Adrenal gland (tissue), 9 donors: ENCODE measurements at regions not wholly inside any gene's neighbourhood (a gene's known extent, or its start where the extent isn't known, plus 50 kb on each side); places are given as distances from the start of the nearest gene placed in this dataset.
A peak's percentile ranks its signal among the peaks of the same experiment; 100 is the strongest.

Experiments
- DNase-seq, 7 donors: peaks; one replicate each; pipeline ENCODE4 v3.0.0-alpha.2; 2019 to 2020
- H3K27ac ChIP-seq, 5 donors: fragments of 200-600 bp; sonication (generic) in 4 of 5; 1 replicate in 3 of 5; 2 replicates in 2 of 5; pipeline versions ENCODE4 v1.5.1 to v1.8.0; 2016 to 2020; ENCODE audit warnings: mild to moderate bottlenecking in 1 of 5
- H3K27me3 ChIP-seq: fragments of 200-600 bp; 2 replicates; pipeline ENCODE4 v1.8.0; 2021
- H3K36me3 ChIP-seq, 2 donors: fragments of 200-600 bp; replicated peaks in 1 of 2; 1 replicate in 1 of 2; 2 replicates in 1 of 2; pipeline versions ENCODE4 v1.5.1 to v1.8.0; 2018 to 2022
- H3K4me1 ChIP-seq, 2 donors: fragments of 200-600 bp; replicated peaks in 1 of 2; 1 replicate in 1 of 2; 2 replicates in 1 of 2; pipeline versions ENCODE4 v1.5.1 to v1.8.0; 2018 to 2021
- H3K4me3 ChIP-seq, 4 donors: fragments of 200-600 bp; sonication (generic) in 3 of 4; one replicate each; pipeline ENCODE4 v1.5.1; 2016 to 2018
- H3K9me3 ChIP-seq, 3 donors: fragments of 200-600 bp; sonication (generic) in 1 of 3; replicated peaks in 1 of 3; 1 replicate in 2 of 3; 2 replicates in 1 of 3; pipeline versions ENCODE4 v1.5.1 to v1.8.0; 2016 to 2021
- CTCF ChIP-seq, 6 experiments: fragments of 450-650 bp in 4 of 6; fragments of 200-600 bp in 2 of 6; sonication (generic) in 1 of 6; IDR thresholded peaks; 1 replicate in 5 of 6; 2 replicates in 1 of 6; pipeline versions ENCODE4 v1.5.1 to v1.8.0; 2016 to 2021; ENCODE audit warnings: antibody characterized with exemption in 6 of 6, mild to moderate bottlenecking in 2 of 6, moderate library complexity in 1 of 6
- POLR2A ChIP-seq, 2 donors: fragments of 450-650 bp; IDR thresholded peaks; one replicate each; pipeline ENCODE4 v1.6.1; 2017; ENCODE audit warnings: antibody characterized with exemption in 2 of 2, mild to moderate bottlenecking in 2 of 2, moderate library complexity in 1 of 2
- WGBS, 4 donors: extraction: QIAGEN DNeasy Blood & Tissue Kit in 2 of 4; methylation state at CpG; one replicate each; pipeline versions ENCODE4 v1.1.5 to v1.1.7; 2013 to 2017; 5-methylcytosine and 5-hydroxymethylcytosine counted together
- intact Hi-C, 2 donors: fragments of 100-400 bp; cut with DNase I; formaldehyde crosslinking; loops; one replicate each; pipeline versions ENCODE4 v1.14.1 to v1.15.0; 2022 to 2023
- donor health status: healthy with polysubstance abuse.
- donor health status: Bipolar disorder and iron deficiency.
- donor health status: DM: yes; HTN: yes; CAD: no.
- donor health status: DM: no; HTN: no; CAD: no.
- donor health status: DM: no; HTN: no; CAD: no.

GRCh38 chr15:100705841-100706240 is 103.5 kb downstream of the ASB7 start:
- intact Hi-C loops, result no loop called here
- TF ChIP-seq CTCF (IDR thresholded peaks at IDR 0.05) (no peak), POLR2A (IDR thresholded peaks at IDR 0.05) (no peak)
- H3K4me3 ChIP-seq, result no peak overlapping the region
- no peaks in the 10 kb centered on the region for H3K36me3 ChIP-seq
- 86 to 90% (median 87%) methylated on average over 8 to 11 of the region's 11 CpGs for WGBS, 4 donors
- H3K4me1 ChIP-seq, result no peaks in the 10 kb centered on the region
- no peak for DNase-seq
- no peaks in the 10 kb centered on the region for H3K9me3 ChIP-seq
- H3K27me3 ChIP-seq, result peaks cover 3% of the 10 kb centered on the region
- H3K27ac ChIP-seq, result no peak overlapping the region

GRCh38 chr15:100707229-100707628 is 104.8 kb downstream of the ASB7 start:
- H3K4me1 ChIP-seq, result no peaks in the 10 kb centered on the region
- H3K36me3 ChIP-seq, result no peaks in the 10 kb centered on the region
- H3K4me3 ChIP-seq, result no peak overlapping the region
- no peaks in the 10 kb centered on the region for H3K9me3 ChIP-seq
- WGBS, 4 donors, result 55 to 76% (median 71%) methylated on average over 4 of the region's 4 CpGs
- H3K27me3 ChIP-seq, result no peaks in the 10 kb centered on the region
- intact Hi-C loops, result no loop called here
- TF ChIP-seq POLR2A (IDR thresholded peaks at IDR 0.05) (no peak), CTCF (IDR thresholded peaks at IDR 0.05) (no peak)
- H3K27ac ChIP-seq, result no peak overlapping the region
- no peak for DNase-seq

GRCh38 chr15:100708916-100709315 is 106.5 kb downstream of the ASB7 start:
- TF ChIP-seq CTCF (IDR thresholded peaks at IDR 0.05), result no peak
- no peak for TF ChIP-seq POLR2A (IDR thresholded peaks at IDR 0.05)

GRCh38 chr15:100710222-100710621 is 107.8 kb downstream of the ASB7 start:
- H3K4me3 ChIP-seq, result no peak overlapping the region
- H3K36me3 ChIP-seq, result no peaks in the 10 kb centered on the region
- 47 to 50% (median 50%) methylated on average over 2 of the region's 2 CpGs for WGBS, 4 donors
- TF ChIP-seq POLR2A (IDR thresholded peaks at IDR 0.05), result no peak
- TF ChIP-seq CTCF (IDR thresholded peaks at IDR 0.05), result no peak
- H3K27me3 ChIP-seq, result no peaks in the 10 kb centered on the region
- no peak overlapping the region for H3K27ac ChIP-seq
- H3K4me1 ChIP-seq, result no peaks in the 10 kb centered on the region
- intact Hi-C loops, result no loop called here
- DNase-seq, result peak in 1 of 7 donors; percentile 18
- no peaks in the 10 kb centered on the region for H3K9me3 ChIP-seq

More at GRCh38 chr15:100708916-100709315, 106.5 kb downstream of the ASB7 start:
- H3K4me1 ChIP-seq, result no peaks in the 10 kb centered on the region
- H3K36me3 ChIP-seq, result no peaks in the 10 kb centered on the region
- 72 to 93% (median 90%) methylated on average over 3 of the region's 3 CpGs for WGBS, 4 donors
- no peak overlapping the region for H3K27ac ChIP-seq
- intact Hi-C loops, result no loop called here
- no peaks in the 10 kb centered on the region for H3K27me3 ChIP-seq
- no peaks in the 10 kb centered on the region for H3K9me3 ChIP-seq
- peak in 1 of 7 donors; percentile 2 for DNase-seq
- no peak overlapping the region for H3K4me3 ChIP-seq
